ENCODE measurements at regions not wholly inside any gene's neighbourhood (a gene's known extent, or its start where the extent isn't known, plus 50 kb on each side); places are given as distances from the start of the nearest gene placed in this dataset.

- 0 out of 2 replicates have a peak, but pooled peaks have one; percentile 25 for TF ChIP-seq ZBTB37 (CRISPR knock-in tag; IDR thresholded peaks at IDR 0.05)
- TF ChIP-seq MED13 (CRISPR knock-in tag; IDR thresholded peaks at IDR 0.05): 0 out of 2 replicates have a peak, but pooled peaks have one; percentile 41
- no peak for TF ChIP-seq THYN1 (CRISPR knock-in tag; IDR thresholded peaks at IDR 0.05; ENCODE audit: borderline replicate concordance, low read depth)
- TF ChIP-seq, protein P1, sequence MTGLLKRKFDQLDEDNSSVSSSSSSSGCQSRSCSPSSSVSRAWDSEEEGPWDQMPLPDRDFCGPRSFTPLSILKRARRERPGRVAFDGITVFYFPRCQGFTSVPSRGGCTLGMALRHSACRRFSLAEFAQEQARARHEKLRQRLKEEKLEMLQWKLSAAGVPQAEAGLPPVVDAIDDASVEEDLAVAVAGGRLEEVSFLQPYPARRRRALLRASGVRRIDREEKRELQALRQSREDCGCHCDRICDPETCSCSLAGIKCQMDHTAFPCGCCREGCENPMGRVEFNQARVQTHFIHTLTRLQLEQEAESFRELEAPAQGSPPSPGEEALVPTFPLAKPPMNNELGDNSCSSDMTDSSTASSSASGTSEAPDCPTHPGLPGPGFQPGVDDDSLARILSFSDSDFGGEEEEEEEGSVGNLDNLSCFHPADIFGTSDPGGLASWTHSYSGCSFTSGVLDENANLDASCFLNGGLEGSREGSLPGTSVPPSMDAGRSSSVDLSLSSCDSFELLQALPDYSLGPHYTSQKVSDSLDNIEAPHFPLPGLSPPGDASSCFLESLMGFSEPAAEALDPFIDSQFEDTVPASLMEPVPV (CRISPR knock-in tag; IDR thresholded peaks at IDR 0.05): no peak
- TF ChIP-seq ZNF878 (CRISPR knock-in tag; IDR thresholded peaks at IDR 0.05): no peak
- TF ChIP-seq, protein P2, sequence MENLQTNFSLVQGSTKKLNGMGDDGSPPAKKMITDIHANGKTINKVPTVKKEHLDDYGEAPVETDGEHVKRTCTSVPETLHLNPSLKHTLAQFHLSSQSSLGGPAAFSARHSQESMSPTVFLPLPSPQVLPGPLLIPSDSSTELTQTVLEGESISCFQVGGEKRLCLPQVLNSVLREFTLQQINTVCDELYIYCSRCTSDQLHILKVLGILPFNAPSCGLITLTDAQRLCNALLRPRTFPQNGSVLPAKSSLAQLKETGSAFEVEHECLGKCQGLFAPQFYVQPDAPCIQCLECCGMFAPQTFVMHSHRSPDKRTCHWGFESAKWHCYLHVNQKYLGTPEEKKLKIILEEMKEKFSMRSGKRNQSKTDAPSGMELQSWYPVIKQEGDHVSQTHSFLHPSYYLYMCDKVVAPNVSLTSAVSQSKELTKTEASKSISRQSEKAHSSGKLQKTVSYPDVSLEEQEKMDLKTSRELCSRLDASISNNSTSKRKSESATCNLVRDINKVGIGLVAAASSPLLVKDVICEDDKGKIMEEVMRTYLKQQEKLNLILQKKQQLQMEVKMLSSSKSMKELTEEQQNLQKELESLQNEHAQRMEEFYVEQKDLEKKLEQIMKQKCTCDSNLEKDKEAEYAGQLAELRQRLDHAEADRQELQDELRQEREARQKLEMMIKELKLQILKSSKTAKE (CRISPR knock-in tag; IDR thresholded peaks at IDR 0.05; ENCODE audit: borderline replicate concordance): no peak
- 0 out of 2 replicates have a peak, but pooled peaks have one; percentile 12 for TF ChIP-seq GATAD2A (CRISPR knock-in tag; IDR thresholded peaks at IDR 0.05)
- no peak for TF ChIP-seq PBX3 (CRISPR knock-in tag; IDR thresholded peaks at IDR 0.05; ENCODE audit: borderline replicate concordance)
- TF ChIP-seq, protein P3, sequence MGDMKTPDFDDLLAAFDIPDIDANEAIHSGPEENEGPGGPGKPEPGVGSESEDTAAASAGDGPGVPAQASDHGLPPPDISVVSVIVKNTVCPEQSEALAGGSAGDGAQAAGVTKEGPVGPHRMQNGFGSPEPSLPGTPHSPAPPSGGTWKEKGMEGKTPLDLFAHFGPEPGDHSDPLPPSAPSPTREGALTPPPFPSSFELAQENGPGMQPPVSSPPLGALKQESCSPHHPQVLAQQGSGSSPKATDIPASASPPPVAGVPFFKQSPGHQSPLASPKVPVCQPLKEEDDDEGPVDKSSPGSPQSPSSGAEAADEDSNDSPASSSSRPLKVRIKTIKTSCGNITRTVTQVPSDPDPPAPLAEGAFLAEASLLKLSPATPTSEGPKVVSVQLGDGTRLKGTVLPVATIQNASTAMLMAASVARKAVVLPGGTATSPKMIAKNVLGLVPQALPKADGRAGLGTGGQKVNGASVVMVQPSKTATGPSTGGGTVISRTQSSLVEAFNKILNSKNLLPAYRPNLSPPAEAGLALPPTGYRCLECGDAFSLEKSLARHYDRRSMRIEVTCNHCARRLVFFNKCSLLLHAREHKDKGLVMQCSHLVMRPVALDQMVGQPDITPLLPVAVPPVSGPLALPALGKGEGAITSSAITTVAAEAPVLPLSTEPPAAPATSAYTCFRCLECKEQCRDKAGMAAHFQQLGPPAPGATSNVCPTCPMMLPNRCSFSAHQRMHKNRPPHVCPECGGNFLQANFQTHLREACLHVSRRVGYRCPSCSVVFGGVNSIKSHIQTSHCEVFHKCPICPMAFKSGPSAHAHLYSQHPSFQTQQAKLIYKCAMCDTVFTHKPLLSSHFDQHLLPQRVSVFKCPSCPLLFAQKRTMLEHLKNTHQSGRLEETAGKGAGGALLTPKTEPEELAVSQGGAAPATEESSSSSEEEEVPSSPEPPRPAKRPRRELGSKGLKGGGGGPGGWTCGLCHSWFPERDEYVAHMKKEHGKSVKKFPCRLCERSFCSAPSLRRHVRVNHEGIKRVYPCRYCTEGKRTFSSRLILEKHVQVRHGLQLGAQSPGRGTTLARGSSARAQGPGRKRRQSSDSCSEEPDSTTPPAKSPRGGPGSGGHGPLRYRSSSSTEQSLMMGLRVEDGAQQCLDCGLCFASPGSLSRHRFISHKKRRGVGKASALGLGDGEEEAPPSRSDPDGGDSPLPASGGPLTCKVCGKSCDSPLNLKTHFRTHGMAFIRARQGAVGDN (CRISPR knock-in tag; IDR thresholded peaks at IDR 0.05): no peak
- TF ChIP-seq, protein P4, sequence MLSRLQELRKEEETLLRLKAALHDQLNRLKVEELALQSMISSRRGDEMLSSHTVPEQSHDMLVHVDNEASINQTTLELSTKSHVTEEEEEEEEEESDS (CRISPR knock-in tag; IDR thresholded peaks at IDR 0.05; ENCODE audit: borderline replicate concordance): no peak
- TF ChIP-seq, protein P5, sequence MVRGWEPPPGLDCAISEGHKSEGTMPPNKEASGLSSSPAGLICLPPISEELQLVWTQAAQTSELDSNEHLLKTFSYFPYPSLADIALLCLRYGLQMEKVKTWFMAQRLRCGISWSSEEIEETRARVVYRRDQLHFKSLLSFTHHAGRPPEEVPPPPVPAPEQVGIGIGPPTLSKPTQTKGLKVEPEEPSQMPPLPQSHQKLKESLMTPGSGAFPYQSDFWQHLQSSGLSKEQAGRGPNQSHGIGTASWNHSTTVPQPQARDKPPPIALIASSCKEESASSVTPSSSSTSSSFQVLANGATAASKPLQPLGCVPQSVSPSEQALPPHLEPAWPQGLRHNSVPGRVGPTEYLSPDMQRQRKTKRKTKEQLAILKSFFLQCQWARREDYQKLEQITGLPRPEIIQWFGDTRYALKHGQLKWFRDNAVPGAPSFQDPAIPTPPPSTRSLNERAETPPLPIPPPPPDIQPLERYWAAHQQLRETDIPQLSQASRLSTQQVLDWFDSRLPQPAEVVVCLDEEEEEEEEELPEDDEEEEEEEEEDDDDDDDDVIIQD (CRISPR knock-in tag; IDR thresholded peaks at IDR 0.05; ENCODE audit: low read depth): peak; percentile 61; the same call in 1 of the 2 replicates
- TF ChIP-seq, protein P6, sequence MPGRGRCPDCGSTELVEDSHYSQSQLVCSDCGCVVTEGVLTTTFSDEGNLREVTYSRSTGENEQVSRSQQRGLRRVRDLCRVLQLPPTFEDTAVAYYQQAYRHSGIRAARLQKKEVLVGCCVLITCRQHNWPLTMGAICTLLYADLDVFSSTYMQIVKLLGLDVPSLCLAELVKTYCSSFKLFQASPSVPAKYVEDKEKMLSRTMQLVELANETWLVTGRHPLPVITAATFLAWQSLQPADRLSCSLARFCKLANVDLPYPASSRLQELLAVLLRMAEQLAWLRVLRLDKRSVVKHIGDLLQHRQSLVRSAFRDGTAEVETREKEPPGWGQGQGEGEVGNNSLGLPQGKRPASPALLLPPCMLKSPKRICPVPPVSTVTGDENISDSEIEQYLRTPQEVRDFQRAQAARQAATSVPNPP (CRISPR knock-in tag; IDR thresholded peaks at IDR 0.05): no peak
- no peak for TF ChIP-seq NPAS2 (CRISPR knock-in tag; IDR thresholded peaks at IDR 0.05; ENCODE audit: borderline replicate concordance)
- no peak for TF ChIP-seq SATB2 (CRISPR knock-in tag; IDR thresholded peaks at IDR 0.05)
These were observed 137.8 kb upstream of the DUSP21 start (continued) for GRCh38 chrX:44705817-44706551.

Measured in HepG2 (cell line).